ENCODE measurements at regions not wholly inside any gene's neighbourhood (a gene's known extent, or its start where the extent isn't known, plus 50 kb on each side); places are given as distances from the start of the nearest gene placed in this dataset.
"Not testable (repeated sequence)": the region's sequence is repeated elsewhere in the genome, so short reads cannot be mapped to it uniquely, and the experiment has no call there.

DNA sequence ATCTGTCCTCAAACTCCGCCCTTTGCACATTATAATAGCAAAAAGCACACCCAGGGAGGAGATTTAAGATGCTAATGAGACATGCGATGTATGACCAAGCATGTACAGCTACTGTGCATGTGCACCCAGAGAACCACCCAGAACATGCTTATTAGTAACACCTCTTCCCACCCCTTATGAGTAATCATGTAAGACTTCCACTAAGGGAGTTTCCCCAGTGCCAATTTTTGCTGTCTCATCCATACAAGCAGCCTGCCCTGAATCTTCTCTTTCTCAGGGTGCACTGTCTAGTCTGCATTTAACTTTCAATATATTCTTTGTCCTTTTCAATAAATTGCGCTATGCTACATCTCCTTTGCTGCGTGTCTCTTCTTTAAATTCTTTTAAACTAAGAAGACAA is 830.0 kb upstream of the NOVA1 start:
- DNase-seq: no peak

DNA sequence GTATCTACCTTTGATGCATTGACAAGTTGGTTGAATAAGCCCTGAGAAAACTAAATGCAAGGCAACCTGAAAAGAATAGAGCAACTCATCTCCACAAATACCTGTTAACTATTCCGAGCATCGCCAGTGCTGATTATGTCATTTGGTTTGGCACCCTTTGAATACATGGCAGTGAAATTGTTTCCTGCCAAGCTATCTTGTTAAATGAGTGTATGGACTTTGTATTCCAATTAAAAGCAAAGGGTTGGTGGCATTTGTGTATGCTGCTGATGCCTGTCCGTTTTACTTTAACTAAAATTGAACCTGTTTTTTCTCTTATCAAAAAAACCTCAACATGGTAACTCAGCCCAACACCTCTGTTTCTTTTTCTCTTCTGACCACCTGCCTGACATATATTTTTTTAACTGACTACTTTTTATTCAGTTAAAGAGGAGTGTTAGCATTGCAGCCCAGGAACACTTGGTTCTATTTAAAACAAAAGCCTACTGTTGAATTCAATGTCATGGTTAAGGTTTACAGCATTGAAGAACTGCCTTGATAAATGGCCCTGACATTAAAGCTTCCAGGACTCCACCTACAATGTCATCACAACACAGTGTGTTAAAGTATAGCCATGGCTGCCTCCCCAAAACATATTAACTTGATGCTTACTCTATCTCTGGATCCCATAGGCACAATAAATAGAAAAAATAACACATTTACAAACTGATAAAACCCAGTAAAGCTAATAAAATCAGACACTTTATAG is 838.3 kb upstream of the NOVA1 start:
- DNase-seq: no peak

DNA sequence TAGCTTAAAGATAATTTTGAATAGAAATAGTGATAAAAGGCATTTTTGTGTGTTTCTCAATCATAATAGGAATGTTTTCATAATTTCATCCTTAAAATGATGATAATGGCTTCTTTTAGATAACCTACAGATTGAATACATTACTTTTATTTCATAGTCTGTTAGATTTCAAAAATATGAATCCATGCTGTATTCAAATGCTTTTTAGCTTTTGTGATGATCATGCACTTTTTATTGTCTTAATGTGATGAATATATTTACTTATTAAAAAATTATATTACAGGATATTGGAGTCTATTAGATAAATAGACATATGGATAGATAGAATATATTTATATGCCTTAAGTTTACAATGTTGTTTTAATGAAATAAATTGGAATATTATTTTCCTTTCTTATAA is 886.8 kb upstream of the NOVA1 start:
- no peak for DNase-seq

DNA sequence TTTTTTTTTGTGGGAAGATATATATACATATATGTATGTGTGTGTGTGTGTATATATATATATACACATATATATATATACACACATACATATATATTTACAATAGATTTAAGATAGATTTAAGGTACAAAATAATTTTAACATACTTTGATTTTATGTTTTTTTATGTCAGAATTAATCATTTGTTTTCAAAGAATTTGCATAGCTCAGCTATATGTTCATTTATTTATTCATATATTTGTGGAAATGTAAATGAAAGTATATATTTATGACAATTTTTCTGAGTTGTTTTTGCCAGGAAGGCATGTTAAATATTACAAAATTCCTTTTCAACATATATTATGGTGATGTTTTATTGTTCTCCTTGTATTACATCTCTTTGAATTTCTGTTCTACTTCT is 887.4 kb upstream of the NOVA1 start:
- no peak for DNase-seq

DNA sequence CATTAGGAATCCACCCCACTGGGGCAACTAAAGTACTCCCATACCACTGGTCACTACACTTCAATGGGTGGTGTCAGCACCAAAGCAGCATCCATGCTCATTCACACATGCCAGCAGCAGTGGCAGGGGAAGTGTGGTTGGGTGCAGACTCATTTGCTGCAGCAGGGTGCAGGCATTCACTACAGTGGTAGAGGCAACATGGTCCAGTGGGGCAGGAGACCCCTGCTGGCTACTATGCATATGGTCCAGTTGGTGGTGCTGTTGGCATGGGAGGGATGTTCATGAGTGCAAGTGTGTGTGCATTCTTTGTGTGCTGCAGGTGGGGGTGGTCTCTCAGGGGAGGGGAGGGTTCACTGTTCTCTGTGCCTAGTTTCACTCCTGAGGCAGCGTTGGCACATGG is 908.4 kb upstream of the NOVA1 start:
- DNase-seq: no peak

DNA sequence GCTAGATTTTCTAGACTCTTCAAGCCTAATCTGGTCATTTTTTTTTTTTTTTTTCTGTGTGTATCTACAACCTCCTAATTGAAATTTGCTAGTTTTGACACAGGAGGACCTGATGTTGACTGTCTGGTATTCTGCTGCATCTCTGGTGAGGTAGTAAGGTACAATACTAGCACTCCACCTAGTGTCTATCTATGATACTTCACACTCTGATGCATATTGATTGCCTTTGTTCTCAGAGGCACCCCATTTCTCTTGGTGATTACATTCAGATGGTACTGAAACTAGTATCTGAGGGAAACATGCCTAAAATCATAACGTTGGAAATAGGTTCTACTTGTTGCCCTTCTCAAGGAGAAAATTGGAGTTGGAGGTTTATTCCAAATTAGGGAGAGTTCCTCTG is 930.5 kb upstream of the NOVA1 start:
- DNase-seq: no peak

DNA sequence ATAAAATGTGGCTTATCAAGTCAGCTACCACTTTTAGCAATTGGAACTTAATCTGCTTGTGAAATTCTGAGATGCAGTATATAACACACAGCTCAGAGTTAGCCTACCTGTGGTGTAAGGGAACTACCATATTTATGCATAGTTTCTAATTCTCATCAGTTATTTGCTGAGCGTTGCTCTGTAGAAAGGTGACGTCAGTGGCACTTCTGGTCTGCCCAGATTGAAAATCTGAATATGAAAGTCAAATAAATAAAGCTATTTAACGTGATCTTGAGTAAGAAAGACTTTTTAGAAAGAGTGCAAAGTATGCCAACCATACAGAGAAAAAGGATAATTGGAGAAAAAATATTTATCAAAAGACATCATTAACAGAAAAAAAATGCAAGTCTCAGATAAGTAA is 938.9 kb upstream of the NOVA1 start:
- no peak for DNase-seq

DNA sequence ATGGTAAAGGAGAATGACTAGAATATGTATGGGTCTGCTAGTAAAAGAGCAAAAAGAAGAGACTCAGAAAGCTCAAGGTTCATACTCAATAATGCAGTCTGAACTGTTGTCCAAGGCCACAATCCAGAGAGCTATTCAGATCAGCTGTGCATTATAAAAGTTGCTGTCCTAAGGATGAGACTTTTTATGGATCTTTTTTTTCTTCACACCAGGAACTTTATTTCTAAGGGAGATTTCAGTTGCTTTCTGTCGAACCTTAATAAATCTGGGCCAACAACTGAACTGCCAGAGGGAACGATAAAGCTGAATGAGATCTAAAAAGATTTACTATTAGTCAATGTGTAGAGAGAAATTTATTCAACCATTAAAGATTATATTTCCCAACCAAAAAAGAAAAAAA is 948.3 kb upstream of the NOVA1 start:
- DNase-seq: no peak

DNA sequence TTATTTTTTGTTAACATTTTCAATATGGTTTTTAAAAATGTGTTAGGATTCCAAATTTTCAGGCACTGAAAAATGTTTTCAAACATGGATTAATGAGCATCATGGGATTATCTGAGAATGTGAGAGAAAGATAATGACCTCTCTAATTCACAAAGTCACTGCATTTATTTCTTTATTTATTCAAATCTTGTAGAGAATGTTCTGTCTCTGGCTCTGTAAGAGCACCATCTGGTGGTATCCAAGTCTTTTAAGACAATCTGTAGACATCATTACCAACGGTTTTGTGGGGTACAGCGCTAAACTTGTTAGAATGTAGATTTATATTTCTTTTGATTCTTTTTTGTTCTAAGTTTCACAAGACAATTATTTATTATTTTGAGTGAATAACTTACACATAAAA is 956.0 kb upstream of the NOVA1 start:
- no peak for DNase-seq

DNA sequence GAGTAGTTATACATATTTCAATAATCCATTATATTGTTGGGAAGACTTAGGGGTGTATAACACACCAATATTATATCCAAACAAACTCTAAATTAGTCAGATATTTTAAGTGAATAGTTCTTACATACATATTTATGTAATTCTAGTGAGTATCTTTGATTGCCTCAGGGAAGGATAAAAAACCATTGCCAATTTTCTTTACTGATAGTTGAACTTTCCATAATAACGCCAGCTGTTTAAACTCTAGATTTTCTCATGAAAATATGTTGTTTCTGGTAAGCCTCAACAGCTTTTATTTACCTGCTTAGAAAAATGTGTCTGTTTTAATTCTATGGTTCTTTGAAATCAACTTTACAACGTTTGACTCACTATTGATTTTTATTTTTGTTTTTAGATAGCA is 959.6 kb upstream of the NOVA1 start:
- DNase-seq: no peak

DNA sequence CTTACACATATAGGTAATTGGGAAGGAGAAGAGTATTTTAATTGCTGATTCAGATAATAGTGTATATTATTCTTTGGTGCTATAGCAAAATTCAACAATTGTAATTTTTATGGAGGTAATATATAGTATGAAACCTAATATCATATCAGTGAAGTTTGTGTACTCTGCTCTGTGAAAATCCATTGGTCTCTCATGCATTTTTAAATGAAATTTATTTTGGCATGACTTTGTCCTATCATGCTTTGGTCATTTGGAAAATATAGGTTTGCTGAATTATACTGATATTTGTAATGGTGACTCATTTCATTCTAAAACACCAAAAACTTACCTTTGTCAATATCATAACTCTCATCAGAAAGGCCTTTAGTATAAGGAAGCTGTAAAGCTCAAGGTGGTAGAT is 962.0 kb upstream of the NOVA1 start:
- no peak for DNase-seq

DNA sequence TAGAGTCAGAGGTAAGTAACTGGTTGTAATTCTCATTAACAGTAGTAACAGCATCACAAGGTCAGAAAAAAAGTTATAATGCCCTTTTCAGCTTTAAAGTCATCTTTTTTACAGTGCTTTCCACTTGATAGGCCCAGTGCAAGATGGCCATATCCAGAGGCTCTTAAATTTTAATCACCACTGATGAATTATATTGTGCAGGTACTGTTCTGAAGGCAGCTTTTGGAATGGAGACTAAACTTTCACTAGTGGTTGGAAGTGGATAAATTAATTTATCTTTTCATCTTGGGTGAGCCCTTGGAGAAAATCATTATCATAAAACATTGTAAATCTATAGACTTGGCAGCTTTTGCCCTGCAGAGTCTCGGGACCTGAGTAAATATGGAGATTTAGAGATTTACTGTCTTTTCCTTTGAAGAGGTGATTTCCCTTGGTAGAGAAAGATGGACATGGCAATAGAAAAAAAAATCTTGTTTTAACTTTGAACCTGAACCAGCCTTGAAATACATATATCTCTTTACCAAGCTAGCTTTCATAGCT is 969.1 kb upstream of the NOVA1 start:
- no peak for DNase-seq

DNA sequence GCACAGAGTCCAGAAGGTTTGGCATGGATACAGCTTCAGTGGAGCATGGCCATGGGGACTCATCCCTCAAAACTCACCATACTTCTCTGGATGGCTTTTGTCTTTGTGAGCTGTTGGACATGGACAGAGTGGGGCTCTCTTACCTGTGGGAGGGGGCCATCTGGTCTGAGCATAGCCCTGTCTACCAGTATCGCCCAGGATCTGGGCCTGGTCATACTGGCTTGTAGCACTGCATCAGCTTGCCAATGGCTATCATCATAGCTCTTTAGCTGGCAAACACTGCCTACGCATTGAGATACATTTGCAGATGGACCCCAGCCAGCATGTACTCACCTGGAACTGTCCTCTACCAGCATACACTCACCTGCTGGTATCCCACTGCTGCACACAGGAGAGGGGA is 975.2 kb upstream of the NOVA1 start:
- no peak for DNase-seq

DNA sequence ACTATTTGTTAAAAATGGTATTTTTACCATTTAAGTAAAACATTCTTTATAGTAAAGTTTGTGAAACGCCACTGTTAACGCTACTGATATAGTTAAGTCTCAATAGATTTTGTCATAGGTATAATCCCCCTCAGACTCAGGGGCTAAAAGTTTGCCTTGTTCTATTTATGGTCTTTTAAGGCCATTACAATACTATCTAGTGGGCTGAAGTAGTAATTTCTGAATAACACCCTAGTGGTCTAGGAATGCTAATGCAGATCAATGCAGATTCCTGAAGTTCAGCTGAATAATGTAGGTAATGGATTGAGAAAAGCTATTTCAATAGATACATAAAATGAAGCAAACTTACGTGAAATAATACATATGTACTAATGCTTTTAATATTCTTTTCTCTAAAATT is 989.3 kb upstream of the NOVA1 start:
- no peak for DNase-seq

DNA sequence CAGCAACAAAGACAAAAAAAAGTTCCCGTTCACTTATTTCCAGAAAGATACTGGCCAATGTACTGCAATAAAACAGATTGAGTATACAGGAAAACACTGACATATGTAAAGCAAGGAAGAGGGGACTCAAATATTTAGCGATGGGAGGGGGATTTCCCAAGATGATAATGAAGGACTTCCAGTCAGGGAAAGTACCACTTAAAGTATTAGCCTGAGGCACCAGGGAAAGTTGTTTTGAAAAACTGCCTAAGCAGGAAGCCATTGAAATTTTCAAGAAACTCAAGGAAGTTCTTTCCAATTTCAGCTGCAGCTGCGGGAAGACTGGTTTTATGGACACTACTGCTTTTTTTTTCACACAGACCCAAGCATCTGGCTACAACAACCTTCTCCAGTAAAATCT is 1007.4 kb upstream of the NOVA1 start:
- no peak for DNase-seq

DNA sequence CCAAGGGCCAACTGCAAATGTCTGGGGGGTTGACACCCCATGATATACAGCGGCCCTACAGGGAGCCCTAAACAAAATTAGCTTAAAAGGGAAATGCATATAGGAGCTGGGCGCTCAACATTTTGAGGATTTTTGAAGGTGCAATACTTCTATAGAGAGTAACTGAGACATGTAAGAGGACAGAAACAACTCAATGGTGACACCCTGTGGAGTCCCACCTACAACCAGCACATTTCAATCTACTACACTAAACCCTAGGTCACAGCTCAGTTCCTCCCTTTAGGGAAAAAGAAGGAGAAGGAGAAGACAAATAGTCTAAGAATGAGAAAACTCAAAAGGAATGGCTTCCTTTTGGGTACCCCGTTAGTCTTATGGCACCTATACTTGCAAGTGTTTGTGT is 1010.5 kb upstream of the NOVA1 start:
- no peak for DNase-seq

DNA sequence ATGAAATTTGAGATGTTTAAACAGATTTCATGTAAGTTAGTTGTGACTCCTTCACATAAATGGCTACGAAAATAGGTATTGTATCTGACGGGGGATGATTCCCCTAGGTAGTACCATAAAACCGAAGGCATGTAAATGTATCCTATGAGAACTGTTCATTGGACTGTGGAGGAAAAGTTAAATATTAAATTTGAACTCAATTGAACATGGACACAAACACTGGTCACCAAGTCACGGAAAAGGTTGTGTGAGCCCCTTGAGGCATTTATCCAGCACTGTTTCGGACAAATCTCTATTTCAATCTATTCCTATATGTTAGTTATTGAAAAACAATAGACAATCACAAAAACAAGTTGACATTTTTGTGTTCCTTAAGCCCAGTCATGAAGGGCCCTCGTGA is 1014.3 kb upstream of the NOVA1 start:
- DNase-seq: no peak

DNA sequence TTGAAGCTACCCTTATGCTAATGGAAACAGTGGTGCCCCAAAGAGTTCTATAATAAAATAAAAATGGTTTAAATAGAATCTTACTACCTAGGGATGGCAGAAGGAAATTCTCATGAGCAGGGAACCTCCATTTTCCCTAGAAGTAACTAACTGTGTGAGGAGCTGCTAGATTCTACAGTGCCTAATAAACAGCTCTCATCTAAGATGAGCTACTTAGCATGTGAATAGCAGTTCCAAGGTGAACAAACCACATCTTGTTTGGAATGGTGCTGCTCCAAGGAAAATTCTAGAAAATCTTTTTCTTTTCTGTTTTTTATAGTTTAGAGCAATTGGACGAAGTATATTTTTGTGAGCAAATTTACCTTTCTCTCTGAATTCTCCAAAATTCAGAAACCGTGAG is 1015.3 kb upstream of the NOVA1 start:
- DNase-seq: no peak

DNA sequence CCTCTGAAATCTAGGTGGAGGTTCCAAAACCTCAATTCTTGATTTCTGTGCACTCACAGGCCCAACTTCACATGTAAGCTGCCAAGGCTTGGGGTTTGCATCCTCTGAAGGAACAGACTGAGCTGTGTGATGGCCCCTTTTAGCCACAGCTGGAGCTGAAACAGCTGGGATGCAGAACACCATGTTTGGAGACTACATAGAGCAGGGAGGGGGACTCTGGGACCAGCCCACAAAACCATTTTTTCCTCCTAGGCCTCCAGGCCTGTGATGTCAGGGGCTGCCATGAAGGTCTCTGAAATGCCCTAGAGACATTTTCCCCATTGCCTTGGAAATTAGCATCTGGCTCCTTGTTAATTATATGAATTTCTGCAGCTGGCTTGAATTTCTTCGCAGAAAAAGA is 1025.9 kb upstream of the NOVA1 start:
- no peak for DNase-seq

DNA sequence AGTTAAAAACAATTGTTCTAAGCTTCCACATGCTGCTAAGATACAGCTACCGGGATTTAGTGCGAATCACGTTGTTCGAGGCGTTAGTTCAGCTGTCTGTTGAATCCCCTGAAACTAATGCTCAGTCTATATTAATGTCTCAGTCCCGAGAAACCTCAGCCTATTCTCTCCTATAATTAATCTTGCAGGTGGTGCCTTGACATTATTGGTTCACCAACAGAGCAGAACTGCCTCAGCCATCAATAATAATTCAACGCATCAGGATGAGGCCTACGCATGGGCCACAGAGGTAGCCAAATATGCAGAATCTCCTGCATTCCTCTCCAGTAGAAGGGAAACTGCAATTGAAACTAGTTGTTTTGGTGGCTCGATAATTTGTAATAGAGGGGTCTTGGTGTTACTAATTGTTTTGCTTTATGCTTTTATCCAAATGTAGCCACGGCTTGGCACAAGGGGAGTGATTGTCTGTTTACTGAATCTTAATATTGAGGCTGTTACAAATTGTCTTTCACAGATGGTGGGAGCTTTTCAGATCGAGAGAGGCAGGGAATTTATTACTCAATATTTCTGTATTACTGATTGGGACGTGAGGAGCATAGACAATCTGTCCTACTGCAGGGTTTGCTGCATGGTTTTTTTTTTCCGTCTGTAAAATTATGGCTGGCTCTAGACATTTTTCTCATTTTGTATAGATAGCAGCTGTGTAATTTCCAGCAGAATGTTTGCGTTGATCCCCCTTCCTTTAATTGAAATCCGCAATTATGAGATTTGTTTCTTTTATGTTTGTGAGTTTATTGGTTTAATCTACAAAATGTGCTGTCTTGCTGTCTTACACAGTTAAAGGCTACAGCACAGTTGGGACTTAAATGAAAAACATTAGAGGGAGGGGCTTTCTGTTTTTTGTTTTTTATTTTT is 1036.5 kb upstream of the NOVA1 start:
- no peak for DNase-seq

DNA sequence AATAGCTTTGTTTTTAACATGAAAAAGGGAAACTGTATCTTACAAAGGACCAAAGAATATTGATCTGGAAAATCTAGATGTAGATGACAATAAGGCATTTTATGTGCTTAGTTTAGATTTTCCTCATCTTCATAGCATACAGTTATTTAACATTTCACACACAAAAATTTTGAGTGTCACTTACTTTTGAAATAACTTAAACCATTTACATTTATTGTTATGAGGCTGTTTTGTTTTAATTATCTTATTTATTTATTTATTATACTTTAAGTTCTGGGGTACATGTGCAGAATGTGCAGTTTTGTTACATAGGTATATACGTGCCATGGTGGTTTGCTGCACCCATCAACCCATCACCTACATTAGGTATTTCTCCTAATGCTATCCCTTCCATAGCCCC is 1042.9 kb upstream of the NOVA1 start:
- not testable (repeated sequence) for DNase-seq

DNA sequence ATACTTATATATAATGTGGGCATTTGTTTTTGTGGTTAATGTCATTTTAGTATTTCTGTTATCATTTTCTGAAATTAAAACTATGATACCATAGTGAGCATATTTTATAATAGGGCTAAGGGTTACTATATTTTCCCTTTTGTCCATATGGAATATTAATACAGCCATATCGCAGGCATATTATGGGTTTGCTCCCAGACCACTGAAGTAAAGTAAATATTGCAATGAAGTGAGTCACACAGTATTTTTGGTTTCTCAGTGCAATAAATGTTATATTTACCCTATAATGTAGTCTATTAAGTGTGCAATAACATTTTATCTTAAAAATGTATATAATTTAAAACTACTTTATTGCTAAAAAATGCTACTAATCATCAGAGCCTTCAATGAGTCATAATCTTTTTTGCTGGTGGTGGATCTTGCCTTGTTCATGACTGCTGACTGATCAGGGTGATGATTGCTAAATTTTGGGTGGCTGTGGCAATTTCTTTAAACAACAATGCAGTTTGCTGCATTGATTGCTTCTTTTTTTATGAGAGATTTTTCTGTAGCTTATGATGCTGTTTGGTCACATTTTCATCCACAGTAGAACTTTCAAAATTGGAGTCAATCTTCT is 1044.5 kb upstream of the NOVA1 start:
- DNase-seq: no peak

DNA sequence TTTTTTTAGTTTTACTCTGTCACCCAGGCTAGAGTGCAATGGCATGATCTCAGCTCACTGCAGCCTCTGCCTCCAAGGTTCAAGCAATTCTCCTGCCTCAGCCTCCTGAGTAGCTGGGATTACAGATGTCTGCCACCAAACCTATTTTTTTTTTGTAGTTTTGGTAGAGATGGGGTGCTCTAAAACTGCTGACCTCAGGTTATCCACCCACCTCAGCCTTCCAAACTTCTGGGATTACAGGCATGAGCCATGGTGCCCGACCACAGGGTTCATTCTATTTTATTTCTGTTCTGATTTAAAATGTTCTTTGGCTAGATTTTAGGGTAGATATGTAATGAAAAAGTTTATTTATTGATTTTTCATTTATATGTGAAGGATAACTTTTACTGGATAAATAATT is 1062.8 kb upstream of the NOVA1 start:
- no peak for DNase-seq

DNA sequence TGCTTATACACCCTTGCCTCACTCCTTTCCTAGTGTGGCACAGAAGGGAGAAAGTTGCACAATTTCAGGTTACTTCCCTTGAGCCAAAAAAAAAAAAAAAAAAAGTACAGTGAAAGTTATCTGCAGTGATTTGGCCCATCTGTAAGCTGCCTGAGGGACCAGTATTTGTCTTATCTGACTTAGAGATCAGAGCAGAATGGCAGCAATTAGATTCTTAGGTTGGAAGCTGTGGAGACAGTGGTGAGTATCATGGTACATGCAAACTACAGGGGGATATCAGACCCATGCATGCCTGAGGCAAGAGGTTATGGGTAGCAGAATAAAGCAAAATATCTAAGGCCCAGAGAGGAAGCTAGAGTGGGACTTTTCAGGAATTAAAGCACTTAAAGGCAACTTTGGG is 1070.7 kb upstream of the NOVA1 start:
- no peak for DNase-seq
